ENCODE measurements at regions not wholly inside any gene's neighbourhood (a gene's known extent, or its start where the extent isn't known, plus 50 kb on each side); places are given as distances from the start of the nearest gene placed in this dataset.

DNA sequence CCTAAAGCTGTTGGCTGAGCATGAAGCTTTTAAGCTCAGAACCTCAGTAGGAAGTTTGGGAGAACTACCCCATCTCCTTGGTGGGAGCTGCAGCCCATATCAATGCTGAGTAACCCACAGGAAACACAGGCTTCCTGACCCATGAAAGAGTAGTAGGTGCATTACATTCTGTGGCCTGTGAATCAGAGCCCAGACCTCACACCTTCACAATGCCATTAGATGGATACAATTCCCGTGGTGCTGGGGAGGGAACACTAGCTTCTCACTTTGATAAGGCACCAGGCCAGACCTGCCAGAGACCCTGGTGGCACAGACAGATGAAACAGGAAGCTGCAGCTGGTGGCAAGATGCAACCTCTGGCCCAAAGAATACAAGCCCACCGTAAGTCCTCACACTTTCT lies 308.8 kb downstream of the NPHP4 start:
- TF ChIP-seq, protein P1, sequence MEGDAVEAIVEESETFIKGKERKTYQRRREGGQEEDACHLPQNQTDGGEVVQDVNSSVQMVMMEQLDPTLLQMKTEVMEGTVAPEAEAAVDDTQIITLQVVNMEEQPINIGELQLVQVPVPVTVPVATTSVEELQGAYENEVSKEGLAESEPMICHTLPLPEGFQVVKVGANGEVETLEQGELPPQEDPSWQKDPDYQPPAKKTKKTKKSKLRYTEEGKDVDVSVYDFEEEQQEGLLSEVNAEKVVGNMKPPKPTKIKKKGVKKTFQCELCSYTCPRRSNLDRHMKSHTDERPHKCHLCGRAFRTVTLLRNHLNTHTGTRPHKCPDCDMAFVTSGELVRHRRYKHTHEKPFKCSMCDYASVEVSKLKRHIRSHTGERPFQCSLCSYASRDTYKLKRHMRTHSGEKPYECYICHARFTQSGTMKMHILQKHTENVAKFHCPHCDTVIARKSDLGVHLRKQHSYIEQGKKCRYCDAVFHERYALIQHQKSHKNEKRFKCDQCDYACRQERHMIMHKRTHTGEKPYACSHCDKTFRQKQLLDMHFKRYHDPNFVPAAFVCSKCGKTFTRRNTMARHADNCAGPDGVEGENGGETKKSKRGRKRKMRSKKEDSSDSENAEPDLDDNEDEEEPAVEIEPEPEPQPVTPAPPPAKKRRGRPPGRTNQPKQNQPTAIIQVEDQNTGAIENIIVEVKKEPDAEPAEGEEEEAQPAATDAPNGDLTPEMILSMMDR (IDR thresholded peaks at IDR 0.05), result no peak
- TF ChIP-seq POLR2A (IDR thresholded peaks at IDR 0.05), result no peak
- TF ChIP-seq POLR2AphosphoS5 (IDR thresholded peaks at IDR 0.05), result no peak

Measured in breast epithelium (tissue), 3 donors.